Stimulated activated CD4-positive, alpha-beta T cell treated with anti-CD3 and anti-CD28 coated beads, Interleukin-4, amount 100 ng/mL, for 48 hours (primary cell): ENCODE measurements at regions not wholly inside any gene's neighbourhood (a gene's known extent, or its start where the extent isn't known, plus 50 kb on each side); places are given as distances from the start of the nearest gene placed in this dataset.
"Not testable (repeated sequence)": the region's sequence is repeated elsewhere in the genome, so short reads cannot be mapped to it uniquely, and the experiment has no call there.

ENCODE experiments used
- DNase-seq, 2 donors: peaks; one replicate each; pipeline ENCODE4 v3.0.0-alpha.2; 2020; ENCODE audit warnings: low read depth in 2 of 2

GRCh38 chr16:16938009-16938408 is 532.8 kb downstream of the XYLT1 start:
- no peak for DNase-seq

- DNase-seq, result no peak
These were observed 531.8 kb downstream of the XYLT1 start for GRCh38 chr16:16938980-16939379.

- no peak for DNase-seq
These were observed 530.4 kb downstream of the XYLT1 start for GRCh38 chr16:16940351-16940750.

GRCh38 chr16:16942849-16943248 is 527.9 kb downstream of the XYLT1 start:
- DNase-seq, result not testable (repeated sequence)

GRCh38 chr16:16945207-16945606 is 525.6 kb downstream of the XYLT1 start:
- no peak for DNase-seq

- DNase-seq, result no peak
These were observed 514.4 kb downstream of the XYLT1 start for GRCh38 chr16:16956376-16956775.

- no peak for DNase-seq
These were observed 510.0 kb downstream of the XYLT1 start for GRCh38 chr16:16960785-16961184.

GRCh38 chr16:16966439-16966838 is 504.3 kb downstream of the XYLT1 start:
- DNase-seq, result no peak

- no peak for DNase-seq
These were observed 499.7 kb downstream of the XYLT1 start for GRCh38 chr16:16971042-16971441.

- no peak for DNase-seq
These were observed 497.9 kb downstream of the XYLT1 start for GRCh38 chr16:16972831-16973230.

- DNase-seq, result no peak
These were observed 496.8 kb downstream of the XYLT1 start for GRCh38 chr16:16973707-16974591.

- DNase-seq, result no peak
These were observed 488.1 kb downstream of the XYLT1 start for GRCh38 chr16:16982614-16983013.

- no peak for DNase-seq
These were observed 487.2 kb downstream of the XYLT1 start for GRCh38 chr16:16983582-16983981.

- DNase-seq, result not testable (repeated sequence)
These were observed 486.7 kb downstream of the XYLT1 start for GRCh38 chr16:16984091-16984490.

GRCh38 chr16:16985707-16986106 is 485.1 kb downstream of the XYLT1 start:
- DNase-seq, result no peak

- no peak for DNase-seq
These were observed 481.8 kb downstream of the XYLT1 start for GRCh38 chr16:16988963-16989362.

- no peak for DNase-seq
These were observed 481.4 kb downstream of the XYLT1 start for GRCh38 chr16:16989368-16989767.

GRCh38 chr16:16991711-16992110 is 479.0 kb downstream of the XYLT1 start:
- no peak for DNase-seq

- DNase-seq, result no peak
These were observed 477.6 kb downstream of the XYLT1 start for GRCh38 chr16:16992975-16993765.

GRCh38 chr16:16994831-16995230 is 475.9 kb downstream of the XYLT1 start:
- DNase-seq, result no peak

- DNase-seq, result no peak
These were observed 473.9 kb downstream of the XYLT1 start for GRCh38 chr16:16996827-16997226.

GRCh38 chr16:16997349-16997748 is 473.4 kb downstream of the XYLT1 start:
- no peak for DNase-seq

- no peak for DNase-seq
These were observed 469.3 kb downstream of the XYLT1 start for GRCh38 chr16:17001471-17001870.
